Thyroid gland (tissue), 4 donors: ENCODE measurements at regions not wholly inside any gene's neighbourhood (a gene's known extent, or its start where the extent isn't known, plus 50 kb on each side); places are given as distances from the start of the nearest gene placed in this dataset.

ENCODE experiments used
- DNase-seq, 2 donors: peaks; one replicate each; pipeline ENCODE4 v3.0.0-alpha.2; 2019
- H3K27ac ChIP-seq, 3 donors: fragments of 200-600 bp; sonication (generic); 1 replicate in 2 of 3; 2 replicates in 1 of 3; pipeline ENCODE4 v1.5.1; 2016 to 2019; ENCODE audit warnings: mild to moderate bottlenecking in 1 of 3, moderate library complexity in 1 of 3
- H3K27me3 ChIP-seq: fragments of 200-600 bp; sonication (generic); one replicate; pipeline ENCODE4 v1.5.1; 2019
- H3K36me3 ChIP-seq, 2 donors: fragments of 200-600 bp; sonication (generic); one replicate each; pipeline ENCODE4 v1.5.1; 2016 to 2019
- H3K4me1 ChIP-seq, 2 donors: fragments of 200-600 bp; sonication (generic); one replicate each; pipeline ENCODE4 v1.5.1; 2017 to 2019
- H3K4me3 ChIP-seq, 3 donors: fragments of 200-600 bp; sonication (generic); replicated peaks in 1 of 3; 1 replicate in 2 of 3; 2 replicates in 1 of 3; pipeline ENCODE4 v1.5.1; 2016; ENCODE audit warnings: mild to moderate bottlenecking in 1 of 3
- H3K9me3 ChIP-seq: fragments of 200-600 bp; sonication (generic); one replicate; pipeline ENCODE4 v1.5.1; 2017
- CTCF ChIP-seq, 6 experiments: fragments of 200-600 bp in 3 of 6; fragments of 450-650 bp in 3 of 6; sonication (generic) in 3 of 6; IDR thresholded peaks; one replicate each; pipeline ENCODE4 v1.5.1; 2016 to 2019; ENCODE audit warnings: antibody characterized with exemption in 6 of 6, mild to moderate bottlenecking in 2 of 6, inconsistent platforms in 1 of 6, moderate library complexity in 1 of 6
- POLR2A ChIP-seq, 2 donors: fragments of 450-650 bp; IDR thresholded peaks; one replicate each; pipeline ENCODE4 v1.6.1; 2017; ENCODE audit warnings: antibody characterized with exemption in 2 of 2, mild to moderate bottlenecking in 2 of 2, moderate library complexity in 1 of 2
- WGBS, 2 donors: methylation state at CpG; one replicate each; pipeline ENCODE4 v1.1.5; 2017; 5-methylcytosine and 5-hydroxymethylcytosine counted together
- intact Hi-C: fragments of 100-400 bp; cut with DNase I; formaldehyde crosslinking; loops from one replicate; pipeline ENCODE4 v1.15.1; 2023

- Histone ChIP-seq H3K4me3 (no peak overlapping the region), H3K27me3 (no peaks in the 10 kb centered on the region), H3K9me3 (no peaks in the 10 kb centered on the region), H3K27ac (no peak overlapping the region), H3K36me3 (no peaks in the 10 kb centered on the region), H3K4me1 (no peaks in the 10 kb centered on the region)
- 94% methylated on average over 3 of the region's 3 CpGs for WGBS, 2 donors
- intact Hi-C loops, result no loop called here
- TF ChIP-seq CTCF (IDR thresholded peaks at IDR 0.05), result no peak
- no peak for DNase-seq
Observed at GRCh38 chr18:38931754-38932050, 1366.1 kb upstream of the CELF4 start.

- WGBS, 2 donors, result 30% methylated on average over 3 of the region's 3 CpGs
- DNase-seq, result no peak
- H3K4me3 ChIP-seq, result no peak overlapping the region
- H3K27ac ChIP-seq, result no peak overlapping the region
- H3K27me3 ChIP-seq, result no peaks in the 10 kb centered on the region
- intact Hi-C loops, result no loop called here
- no peaks in the 10 kb centered on the region for H3K4me1 ChIP-seq
- no peaks in the 10 kb centered on the region for H3K9me3 ChIP-seq
- H3K36me3 ChIP-seq, result no peaks in the 10 kb centered on the region
- no peak for TF ChIP-seq CTCF (IDR thresholded peaks at IDR 0.05)
- no peak for TF ChIP-seq POLR2A (IDR thresholded peaks at IDR 0.05)
Observed at GRCh38 chr18:38930881-38931753, 1365.5 kb upstream of the CELF4 start.

- TF ChIP-seq CTCF (IDR thresholded peaks at IDR 0.05), result no peak
- no peak for TF ChIP-seq POLR2A (IDR thresholded peaks at IDR 0.05)
- no peak overlapping the region for H3K4me3 ChIP-seq
- no peaks in the 10 kb centered on the region for H3K9me3 ChIP-seq
- intact Hi-C loops, result no loop called here
- H3K36me3 ChIP-seq, result no peaks in the 10 kb centered on the region
- H3K4me1 ChIP-seq, result no peaks in the 10 kb centered on the region
- H3K27ac ChIP-seq, result no peak overlapping the region
- no peaks in the 10 kb centered on the region for H3K27me3 ChIP-seq
- no peak for DNase-seq
- 79 to 89% methylated on average over 3 of the region's 3 CpGs for WGBS, 2 donors
Observed at GRCh38 chr18:38923540-38923939, 1357.9 kb upstream of the CELF4 start.

GRCh38 chr18:38923126-38923525, 1357.5 kb upstream of the CELF4 start:
- Histone ChIP-seq H3K36me3 (no peaks in the 10 kb centered on the region), H3K27ac (no peak overlapping the region), H3K4me1 (no peaks in the 10 kb centered on the region), H3K9me3 (no peaks in the 10 kb centered on the region), H3K4me3 (no peak overlapping the region), H3K27me3 (no peaks in the 10 kb centered on the region)
- no peak for DNase-seq
- WGBS, 2 donors, result 78 to 86% methylated on average over 1 of the region's 1 CpG
- no peak for TF ChIP-seq POLR2A (IDR thresholded peaks at IDR 0.05)
- no peak for TF ChIP-seq CTCF (IDR thresholded peaks at IDR 0.05)
- intact Hi-C loops, result no loop called here

GRCh38 chr18:38909972-38910371, 1344.4 kb upstream of the CELF4 start:
- no peaks in the 10 kb centered on the region for H3K27me3 ChIP-seq
- no peak for DNase-seq
- H3K9me3 ChIP-seq, result no peaks in the 10 kb centered on the region
- H3K4me3 ChIP-seq, result no peak overlapping the region
- WGBS, 2 donors, result 85 to 90% methylated on average over 2 of the region's 2 CpGs
- no peaks in the 10 kb centered on the region for H3K36me3 ChIP-seq
- no peak overlapping the region for H3K27ac ChIP-seq
- intact Hi-C loops, result no loop called here
- no peak for TF ChIP-seq CTCF (IDR thresholded peaks at IDR 0.05)
- TF ChIP-seq POLR2A (IDR thresholded peaks at IDR 0.05), result no peak
- no peaks in the 10 kb centered on the region for H3K4me1 ChIP-seq
